Right lobe of liver (tissue), 6 donors: ENCODE measurements at regions not wholly inside any gene's neighbourhood (a gene's known extent, or its start where the extent isn't known, plus 50 kb on each side); places are given as distances from the start of the nearest gene placed in this dataset.

ENCODE experiments used
- ATAC-seq, 4 donors: fragments of 200-7000 bp; cut with Tn5 transposase; one replicate each; pipeline ENCODE4 v1.9.1; 2020; ENCODE audit warnings: mild to moderate bottlenecking in 4 of 4, moderate library complexity in 4 of 4
- DNase-seq, 3 donors: peaks; one replicate each; pipeline ENCODE4 v3.0.0-alpha.2; 2020
- H3K27ac ChIP-seq, 3 donors: fragments of 200-600 bp; one replicate each; pipeline ENCODE4 v1.8.0; 2022
- H3K27me3 ChIP-seq, 2 donors: fragments of 200-600 bp; one replicate each; pipeline ENCODE4 v1.8.0; 2022
- H3K36me3 ChIP-seq, 4 donors: fragments of 200-600 bp; sonication (generic) in 1 of 4; one replicate each; pipeline versions ENCODE4 v1.5.1 to v1.8.0; 2017 to 2022; ENCODE audit warnings: control low read depth in 1 of 4
- H3K4me1 ChIP-seq, 4 donors: fragments of 200-600 bp; sonication (generic) in 1 of 4; one replicate each; pipeline versions ENCODE4 v1.5.1 to v1.8.0; 2017 to 2022; ENCODE audit warnings: control low read depth in 1 of 4
- H3K4me3 ChIP-seq, 3 donors: fragments of 200-600 bp; one replicate each; pipeline ENCODE4 v1.8.0; 2022
- H3K9me3 ChIP-seq, 4 donors: fragments of 200-600 bp; sonication (generic) in 1 of 4; one replicate each; pipeline versions ENCODE4 v1.5.1 to v1.8.0; 2017 to 2022; ENCODE audit warnings: control low read depth in 1 of 4
- CTCF ChIP-seq, 4 donors: fragments of 200-600 bp in 3 of 4; fragments of 450-650 bp in 1 of 4; IDR thresholded peaks; one replicate each; pipeline versions ENCODE4 v1.5.1 to v1.8.0; 2016 to 2022; ENCODE audit warnings: antibody characterized with exemption in 4 of 4, mild to moderate bottlenecking in 2 of 4
- POLR2A ChIP-seq: fragments of 450-650 bp; IDR thresholded peaks from one replicate; pipeline ENCODE4 v1.6.1; 2017; ENCODE audit warnings: antibody characterized with exemption, mild to moderate bottlenecking
- WGBS: methylation state at CpG from one replicate; pipeline ENCODE4 v1.1.6; 2018; ENCODE audit warnings: low coverage, low lambda C conversion rate; ENCODE audit not compliant: insufficient coverage; ENCODE audit errors: missing lambda C conversion rate; 5-methylcytosine and 5-hydroxymethylcytosine counted together
- intact Hi-C, 2 donors: fragments of 100-400 bp; cut with DNase I; formaldehyde crosslinking; loops; one replicate each; pipeline versions ENCODE4 v1.11.2 to v1.14.1; 2022
- donor health status: DM: no; HTN: yes; CAD: no.
- donor health status: DM: no; HTN: no; CAD: no.
- donor health status: DM: no; HTN: no; CAD: no.
- donor health status: DM: no; HTN: yes; CAD: no.
- donor health status: DM: no; HTN: yes; CAD: no.

- H3K36me3 ChIP-seq = no peaks in the 10 kb centered on the region
- DNase-seq = no peak
- peaks cover 0 to 1% (median 0%) of the 10 kb centered on the region in 4 donors for H3K4me1 ChIP-seq
- no peak overlapping the region for H3K4me3 ChIP-seq
- no peak for ATAC-seq
- 90% methylated on average over 4 of the region's 4 CpGs for WGBS
- TF ChIP-seq POLR2A = no peak
- no peak for TF ChIP-seq CTCF (IDR thresholded peaks at IDR 0.05)
- no peak overlapping the region for H3K27ac ChIP-seq
- no peaks in the 10 kb centered on the region for H3K9me3 ChIP-seq
- intact Hi-C loops = no loop called here
- H3K27me3 ChIP-seq = no peaks in the 10 kb centered on the region
Observed at GRCh38 chr4:4687100-4687499, 145.3 kb upstream of the STX18 start.

- DNase-seq (no peak), ATAC-seq (no peak)
- intact Hi-C loops = no loop called here
- H3K4me3 ChIP-seq = no peak overlapping the region
- 77% methylated on average over 9 of the region's 10 CpGs for WGBS
- TF ChIP-seq CTCF (IDR thresholded peaks at IDR 0.05) (no peak), POLR2A (no peak)
- H3K27ac ChIP-seq = no peak overlapping the region
- peaks cover 0 to 8% (median 0%) of the 10 kb centered on the region in 4 donors for H3K4me1 ChIP-seq
- H3K27me3 ChIP-seq = no peaks in the 10 kb centered on the region
- no peaks in the 10 kb centered on the region for H3K36me3 ChIP-seq
- no peaks in the 10 kb centered on the region for H3K9me3 ChIP-seq
Observed at GRCh38 chr4:4685810-4686795, 144.3 kb upstream of the STX18 start.

GRCh38 chr4:4681653-4682052, 139.8 kb upstream of the STX18 start:
- no peaks in the 10 kb centered on the region for H3K27me3 ChIP-seq
- intact Hi-C loops = no loop called here
- H3K27ac ChIP-seq = peak overlapping the region in 1 of 3 donors; percentile 8
- peaks cover 0 to 14% (median 0%) of the 10 kb centered on the region in 4 donors for H3K4me1 ChIP-seq
- H3K4me3 ChIP-seq = no peak overlapping the region
- DNase-seq = no peak
- H3K36me3 ChIP-seq = no peaks in the 10 kb centered on the region
- H3K9me3 ChIP-seq = no peaks in the 10 kb centered on the region
- no peak for TF ChIP-seq POLR2A
- TF ChIP-seq CTCF (IDR thresholded peaks at IDR 0.05) = no peak
- ATAC-seq = peak in 3 of 4 donors; percentile 64 to 86 (median 75)
- 33% methylated on average over 4 of the region's 4 CpGs for WGBS

- H3K4me1 ChIP-seq = peaks cover 0 to 14% (median 0%) of the 10 kb centered on the region in 4 donors
- no peak overlapping the region for H3K4me3 ChIP-seq
- no peak for TF ChIP-seq POLR2A
- peak overlapping the region in 1 of 3 donors; percentile 8 for H3K27ac ChIP-seq
- H3K9me3 ChIP-seq = no peaks in the 10 kb centered on the region
- 69% methylated on average over 2 of the region's 2 CpGs for WGBS
- intact Hi-C loops = no loop called here
- no peaks in the 10 kb centered on the region for H3K27me3 ChIP-seq
- ATAC-seq = peak in 2 of 4 donors; percentile 35 to 83
- no peaks in the 10 kb centered on the region for H3K36me3 ChIP-seq
- no peak for DNase-seq
Observed at GRCh38 chr4:4680758-4681157, 138.9 kb upstream of the STX18 start.

- ATAC-seq (no peak), DNase-seq (no peak)
- H3K27me3 ChIP-seq = no peaks in the 10 kb centered on the region
- intact Hi-C loops = no loop called here
- H3K27ac ChIP-seq = no peak overlapping the region
- H3K4me1 ChIP-seq = peaks cover 0 to 14% (median 0%) of the 10 kb centered on the region in 4 donors
- WGBS = 94% methylated on average over 3 of the region's 4 CpGs
- H3K36me3 ChIP-seq = no peaks in the 10 kb centered on the region
- no peak for TF ChIP-seq POLR2A
- no peak for TF ChIP-seq CTCF (IDR thresholded peaks at IDR 0.05)
- no peak overlapping the region for H3K4me3 ChIP-seq
- H3K9me3 ChIP-seq = no peaks in the 10 kb centered on the region
Observed at GRCh38 chr4:4680243-4680642, 138.4 kb upstream of the STX18 start.
